HepG2 (cell line): ENCODE measurements at regions not wholly inside any gene's neighbourhood (a gene's known extent, or its start where the extent isn't known, plus 50 kb on each side); places are given as distances from the start of the nearest gene placed in this dataset.

ENCODE experiments used
- ATAC-seq: fragments of 200-7000 bp; cut with Tn5 transposase; 3 replicates; pipeline ENCODE4 v1.9.1; 2020; ENCODE audit warnings: mild to moderate bottlenecking, moderate library complexity
- BruUV-seq: library from RNA; stranded (reverse); fragments of 400-500 nt; replicated peaks from 2 replicates; lab custom pipeline; 2021; lab: Mats Ljungman, UMichigan
- CTCF ChIA-PET: fragments of 300-600 bp; formaldehyde crosslinking; extraction: SDS; loops from one replicate; lab custom pipeline; 2021; ENCODE audit warnings: low total read pairs, inconsistent platforms, low intra/inter-chr PET ratio; lab: Yijun Ruan, JAX
- POLR2A ChIA-PET: fragments of 350-600 bp; sonication (Branson Sonifier 250); formaldehyde crosslinking; loops from one replicate; lab custom pipeline; 2020; ENCODE audit warnings: antibody characterized with exemption, inconsistent platforms; lab: Yijun Ruan, JAX
- DNase-seq: peaks from one replicate; pipeline ENCODE4 v3.0.0-alpha.2; 2015; ENCODE audit warnings: low spot score
- FAIRE-seq: peaks from 3 replicates; lab custom pipeline; 2011; peaks lifted over from hg19 to GRCh38; lab: Jason Lieb, UNC
- H2AFZ ChIP-seq: one replicate; pipeline ENCODE4 v1.6.1; 2011; ENCODE audit warnings: low read length, inconsistent platforms
- H3K27ac ChIP-seq: fragments of 300-600 bp; 3 replicates; pipeline ENCODE4 v1.8.0; 2011; ENCODE audit warnings: mixed run types, mild to moderate bottlenecking, mixed read lengths, low read length, inconsistent platforms; ENCODE audit not compliant: insufficient read depth; ENCODE audit errors: extremely low read length
- H3K27me3 ChIP-seq, 2 experiments: fragments of 200-600 bp in 1 of 2; 2 replicates in 1 of 2; 3 replicates in 1 of 2; pipeline versions ENCODE4 v1.6.0 to v1.8.0; 2011; ENCODE audit warnings: low read length in 2 of 2, mild to moderate bottlenecking in 2 of 2, moderate library complexity in 2 of 2, inconsistent platforms in 1 of 2; ENCODE audit not compliant: insufficient read depth in 2 of 2, control insufficient read depth in 1 of 2
- H3K36me3 ChIP-seq, 2 experiments: fragments of 200-600 bp in 1 of 2; replicated peaks in 1 of 2; 2 replicates in 1 of 2; 3 replicates in 1 of 2; pipeline versions ENCODE4 v1.5.1 to v1.8.0; 2011; ENCODE audit warnings: low read length in 2 of 2, inconsistent platforms in 1 of 2; ENCODE audit not compliant: insufficient read depth in 2 of 2, control insufficient read depth in 1 of 2
- H3K4me1 ChIP-seq: 2 replicates; pipeline ENCODE4 v1.5.1; 2012; ENCODE audit warnings: low read length, inconsistent platforms; ENCODE audit not compliant: insufficient read depth
- H3K4me2 ChIP-seq: 2 replicates; pipeline ENCODE4 v1.6.0; 2011; ENCODE audit warnings: low read depth, low read length, inconsistent platforms
- H3K4me3 ChIP-seq, 3 experiments: fragments of 200-600 bp in 1 of 3; sonication (generic), shearing (Covaris generic) in 1 of 3; replicated peaks in 1 of 3; 2 replicates each; pipeline ENCODE4 v1.5.1; 2011 to 2016; ENCODE audit warnings: low read length in 3 of 3, inconsistent platforms in 2 of 3, low read depth in 2 of 3, mild to moderate bottlenecking in 2 of 3, control low read depth in 1 of 3, mixed read lengths in 1 of 3; ENCODE audit not compliant: insufficient read depth in 1 of 3
- H3K79me2 ChIP-seq: one replicate; pipeline ENCODE4 v1.6.1; 2011; ENCODE audit warnings: low read length, inconsistent platforms; ENCODE audit not compliant: insufficient read depth
- H3K9ac ChIP-seq: 2 replicates; pipeline ENCODE4 v1.6.0; 2011; ENCODE audit warnings: mild to moderate bottlenecking, low read depth, low read length, inconsistent platforms; ENCODE audit not compliant: insufficient read depth
- H3K9me3 ChIP-seq: 2 replicates; pipeline ENCODE4 v1.5.1; 2012; ENCODE audit warnings: mild to moderate bottlenecking, low read length
- H4K20me1 ChIP-seq: 2 replicates; pipeline ENCODE4 v1.6.0; 2011; ENCODE audit warnings: inconsistent platforms, mild to moderate bottlenecking, low read length, moderate library complexity; ENCODE audit not compliant: insufficient read depth
- KDM3A ChIP-seq: IDR thresholded peaks from 2 replicates; pipeline ENCODE4 v1.6.1; 2018; ENCODE audit warnings: low read depth, missing compliant biosample characterization
- PCBP2 ChIP-seq: fragments of 200-400 bp; formaldehyde crosslinking; optimal IDR thresholded peaks from 2 replicates; pipeline ENCODE3; 2018; ENCODE audit warnings: low read length, low read depth; ENCODE audit not compliant: poor library complexity, severe bottlenecking
- SMARCE1 ChIP-seq: fragments of 450-650 bp; IDR thresholded peaks from 2 replicates; pipeline ENCODE4 v1.6.1; 2017; ENCODE audit warnings: borderline replicate concordance
- TMF1 ChIP-seq: sonication (generic); formaldehyde crosslinking; IDR thresholded peaks from 2 replicates; pipeline ENCODE4 v1.8.1; 2022; ENCODE audit warnings: low read depth, missing genetic modification reagents
- ZHX1 ChIP-seq: sonication (generic); formaldehyde crosslinking; IDR thresholded peaks from 2 replicates; pipeline ENCODE4 v1.8.1; 2022; ENCODE audit warnings: low read depth, mild to moderate bottlenecking, missing genetic modification reagents
- ZNF101 ChIP-seq: sonication (generic); formaldehyde crosslinking; IDR thresholded peaks from 2 replicates; pipeline ENCODE4 v1.4.0; 2020; ENCODE audit warnings: mild to moderate bottlenecking, low read depth, missing genetic modification reagents, borderline replicate concordance
- ZNF407 ChIP-seq: sonication (generic); formaldehyde crosslinking; IDR thresholded peaks from one replicate; pipeline ENCODE4 v1.5.1; 2020; ENCODE audit warnings: mild to moderate bottlenecking, missing genetic modification reagents; ENCODE audit errors: not compliant biosample characterization
- ZNF432 ChIP-seq: sonication (generic); formaldehyde crosslinking; IDR thresholded peaks from 2 replicates; pipeline ENCODE4 v1.5.0; 2020; ENCODE audit warnings: missing genetic modification reagents, mild to moderate bottlenecking, borderline replicate concordance
- ZNF543 ChIP-seq: sonication (generic); formaldehyde crosslinking; IDR thresholded peaks from 2 replicates; pipeline ENCODE4 v1.4.0; 2020; ENCODE audit warnings: mild to moderate bottlenecking, missing genetic modification reagents
- ZNF644 ChIP-seq: IDR thresholded peaks from 2 replicates; pipeline ENCODE4 v1.6.1; 2016; ENCODE audit warnings: low read depth
- ZNF709 ChIP-seq: sonication (generic); formaldehyde crosslinking; IDR thresholded peaks from 2 replicates; pipeline ENCODE4 v1.5.0; 2020; ENCODE audit warnings: mild to moderate bottlenecking, missing genetic modification reagents
- WGBS: methylation state at CpG from one replicate; pipeline ENCODE4 v1.1.6; 2017; ENCODE audit warnings: low lambda C conversion rate; 5-methylcytosine and 5-hydroxymethylcytosine counted together
- in situ Hi-C: cut with HindIII; loops from 2 replicates; pipeline ENCODE4 v1.10.0; 2017; ENCODE audit warnings: low pct_unique_long_range_greater_than_20kb; ENCODE audit not compliant: extremely low pct_ligation_motif_present
- intact Hi-C: fragments of 100-400 bp; cut with micrococcal nuclease; formaldehyde crosslinking; loops from one replicate; pipeline ENCODE4 v1.10.0; 2022; ENCODE audit not compliant: unreplicated experiment
- TF ChIP-seq, protein P1 (sequence below): sonication (generic); formaldehyde crosslinking; IDR thresholded peaks from 2 replicates; pipeline ENCODE4 v1.5.1; 2020; ENCODE audit warnings: missing genetic modification reagents, mild to moderate bottlenecking, borderline replicate concordance

DNA sequence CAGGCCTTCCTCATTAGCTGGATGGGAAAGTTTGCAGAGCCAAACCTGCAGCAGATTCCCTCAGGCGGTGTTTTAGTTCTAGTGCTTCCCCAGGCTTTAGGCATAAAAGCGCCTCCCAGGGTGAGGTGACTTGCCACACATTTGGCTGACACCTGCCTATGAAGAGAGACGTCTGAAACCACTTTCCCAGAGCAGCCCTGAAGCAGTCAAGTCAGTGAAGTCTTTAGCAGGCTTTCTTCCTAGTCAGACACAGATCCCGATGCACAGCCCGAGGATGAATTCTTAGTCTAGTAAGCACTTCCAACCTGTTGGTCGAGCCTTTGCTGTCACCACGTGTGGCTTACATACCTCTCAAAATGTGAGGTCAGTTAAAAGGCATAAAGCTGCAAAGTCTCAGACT is 484.1 kb downstream of the SMARCA1 start (continued):
- TF ChIP-seq PCBP2 (no peak), SMARCE1 (no peak), ZNF644 (CRISPR knock-in tag) (no peak)
- TF ChIP-seq, protein P1, sequence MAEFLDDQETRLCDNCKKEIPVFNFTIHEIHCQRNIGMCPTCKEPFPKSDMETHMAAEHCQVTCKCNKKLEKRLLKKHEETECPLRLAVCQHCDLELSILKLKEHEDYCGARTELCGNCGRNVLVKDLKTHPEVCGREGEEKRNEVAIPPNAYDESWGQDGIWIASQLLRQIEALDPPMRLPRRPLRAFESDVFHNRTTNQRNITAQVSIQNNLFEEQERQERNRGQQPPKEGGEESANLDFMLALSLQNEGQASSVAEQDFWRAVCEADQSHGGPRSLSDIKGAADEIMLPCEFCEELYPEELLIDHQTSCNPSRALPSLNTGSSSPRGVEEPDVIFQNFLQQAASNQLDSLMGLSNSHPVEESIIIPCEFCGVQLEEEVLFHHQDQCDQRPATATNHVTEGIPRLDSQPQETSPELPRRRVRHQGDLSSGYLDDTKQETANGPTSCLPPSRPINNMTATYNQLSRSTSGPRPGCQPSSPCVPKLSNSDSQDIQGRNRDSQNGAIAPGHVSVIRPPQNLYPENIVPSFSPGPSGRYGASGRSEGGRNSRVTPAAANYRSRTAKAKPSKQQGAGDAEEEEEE, result no peak

- POLR2A ChIA-PET, result no interaction called here
- no peak for TF ChIP-seq ZNF101 (CRISPR knock-in tag)
- TF ChIP-seq ZNF709 (CRISPR knock-in tag), result no peak
- no peak for TF ChIP-seq ZNF543
- no peak for TF ChIP-seq ZNF407 (CRISPR knock-in tag)
- TF ChIP-seq ZHX1 (CRISPR knock-in tag), result no peak
- TF ChIP-seq TMF1 (CRISPR knock-in tag), result no peak
- TF ChIP-seq KDM3A (CRISPR knock-in tag), result no peak
- no peak for TF ChIP-seq ZNF432 (CRISPR knock-in tag)
These were observed 485.9 kb downstream of the SMARCA1 start for GRCh38 chrX:129037389-129037788.

More at GRCh38 chrX:129037389-129037788, 485.9 kb downstream of the SMARCA1 start:
- H3K4me3 ChIP-seq, result no peak overlapping the region
- no peak overlapping the region for H3K9ac ChIP-seq
- no peaks in the 10 kb centered on the region for H3K27me3 ChIP-seq
- no peak for ATAC-seq
- peaks cover 7% of the 10 kb centered on the region; the same call in 1 of the 2 replicates for H3K4me1 ChIP-seq
- no peak overlapping the region for H3K27ac ChIP-seq
- H4K20me1 ChIP-seq, result no peaks in the 10 kb centered on the region
- no peak for DNase-seq
- intact Hi-C loops (no loop called here), in situ Hi-C loops (no loop called here)
- no peak overlapping the region for H3K4me2 ChIP-seq
- H2AFZ ChIP-seq, result no peak overlapping the region
- H3K79me2 ChIP-seq, result no peaks in the 10 kb centered on the region
- no peak for FAIRE-seq
- WGBS, result 78% methylated on average over 3 of the region's 4 CpGs
- CTCF ChIA-PET, result no interaction called here
- no peaks in the 10 kb centered on the region for H3K9me3 ChIP-seq
- H3K36me3 ChIP-seq, result no peaks in the 10 kb centered on the region
- BruUV-seq, result no TSS peak
